GM12892 (cell line): ENCODE measurements at regions not wholly inside any gene's neighbourhood (a gene's known extent, or its start where the extent isn't known, plus 50 kb on each side); places are given as distances from the start of the nearest gene placed in this dataset.

Source experiments
- POLR2A ChIP-seq: IDR thresholded peaks from 2 replicates; pipeline ENCODE4 v1.6.1; 2011; ENCODE audit warnings: low read depth, low read length, control low read depth
- POLR2AphosphoS5 ChIP-seq: IDR thresholded peaks from 2 replicates; pipeline ENCODE4 v1.6.1; 2011; ENCODE audit warnings: low read depth, low read length, control low read depth
- TAF1 ChIP-seq: IDR thresholded peaks from 2 replicates; pipeline ENCODE4 v1.6.1; 2011; ENCODE audit warnings: low read depth, mild to moderate bottlenecking, control low read depth, low read length, borderline replicate concordance

DNA sequence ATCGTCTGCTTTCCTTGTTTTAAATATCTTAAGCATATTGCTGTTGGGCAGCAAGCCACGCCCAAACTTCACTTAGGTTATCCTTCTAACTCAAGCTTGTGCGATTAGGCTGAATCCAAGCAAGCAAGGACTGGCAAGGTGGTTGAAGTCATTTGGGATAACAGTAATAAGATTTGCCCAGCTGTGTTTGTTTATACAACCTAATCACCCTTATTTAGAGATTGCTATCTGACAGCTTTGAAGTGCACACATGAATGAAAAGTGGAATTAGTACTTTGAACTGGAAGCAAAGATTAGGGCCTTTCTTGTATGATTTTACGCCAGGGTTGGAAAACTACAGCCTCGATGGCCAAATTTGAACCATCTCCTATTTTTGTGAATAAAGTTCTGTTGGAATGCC is 182.1 kb downstream of the ASB9 start:
- no peak for TF ChIP-seq TAF1
- TF ChIP-seq POLR2AphosphoS5: no peak
- TF ChIP-seq POLR2A: no peak
